PC-9 (cell line): ENCODE measurements at regions not wholly inside any gene's neighbourhood (a gene's known extent, or its start where the extent isn't known, plus 50 kb on each side); places are given as distances from the start of the nearest gene placed in this dataset.

Experiments
- EZH2 ChIP-seq: fragments of 200-600 bp; sonication (generic); IDR thresholded peaks from 2 replicates; pipeline ENCODE4 v1.8.0; 2017; ENCODE audit warnings: antibody characterized with exemption, low read depth
- TF ChIP-seq, protein P1 (sequence below): fragments of 200-600 bp; sonication (generic); conservative IDR thresholded peaks from 2 replicates; pipeline ENCODE4 v1.6.1; 2017; ENCODE audit warnings: mixed run types, antibody characterized with exemption, mild to moderate bottlenecking, moderate library complexity

DNA sequence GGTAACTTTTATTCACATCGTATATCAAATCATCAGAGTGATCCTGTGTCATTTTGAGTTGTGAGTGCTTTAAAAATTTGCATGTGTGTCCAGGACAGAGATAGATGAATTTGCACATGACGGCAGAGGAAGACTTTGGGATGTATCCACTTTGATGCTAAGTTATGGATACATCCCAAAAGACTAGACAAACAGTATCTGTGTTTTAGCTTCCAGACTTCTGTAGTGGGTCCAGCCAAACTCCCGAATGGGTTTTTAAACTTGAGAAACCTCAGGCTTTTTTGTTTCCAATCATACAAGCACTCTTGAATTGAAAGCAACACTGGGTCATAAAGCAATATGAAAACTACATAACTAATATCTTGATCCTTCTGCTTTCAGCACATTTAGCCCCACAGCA is 213.8 kb downstream of the C9orf152 start:
- TF ChIP-seq EZH2 = no peak
- TF ChIP-seq, protein P1, sequence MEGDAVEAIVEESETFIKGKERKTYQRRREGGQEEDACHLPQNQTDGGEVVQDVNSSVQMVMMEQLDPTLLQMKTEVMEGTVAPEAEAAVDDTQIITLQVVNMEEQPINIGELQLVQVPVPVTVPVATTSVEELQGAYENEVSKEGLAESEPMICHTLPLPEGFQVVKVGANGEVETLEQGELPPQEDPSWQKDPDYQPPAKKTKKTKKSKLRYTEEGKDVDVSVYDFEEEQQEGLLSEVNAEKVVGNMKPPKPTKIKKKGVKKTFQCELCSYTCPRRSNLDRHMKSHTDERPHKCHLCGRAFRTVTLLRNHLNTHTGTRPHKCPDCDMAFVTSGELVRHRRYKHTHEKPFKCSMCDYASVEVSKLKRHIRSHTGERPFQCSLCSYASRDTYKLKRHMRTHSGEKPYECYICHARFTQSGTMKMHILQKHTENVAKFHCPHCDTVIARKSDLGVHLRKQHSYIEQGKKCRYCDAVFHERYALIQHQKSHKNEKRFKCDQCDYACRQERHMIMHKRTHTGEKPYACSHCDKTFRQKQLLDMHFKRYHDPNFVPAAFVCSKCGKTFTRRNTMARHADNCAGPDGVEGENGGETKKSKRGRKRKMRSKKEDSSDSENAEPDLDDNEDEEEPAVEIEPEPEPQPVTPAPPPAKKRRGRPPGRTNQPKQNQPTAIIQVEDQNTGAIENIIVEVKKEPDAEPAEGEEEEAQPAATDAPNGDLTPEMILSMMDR = no peak
